SU-DHL-6 (cell line): ENCODE measurements at regions not wholly inside any gene's neighbourhood (a gene's known extent, or its start where the extent isn't known, plus 50 kb on each side); places are given as distances from the start of the nearest gene placed in this dataset.

Source experiments
- CTCF ChIP-seq: fragments of 200-600 bp; sonication (generic); IDR thresholded peaks from one replicate; pipeline ENCODE4 v1.5.1; 2017; ENCODE audit warnings: antibody characterized with exemption, mild to moderate bottlenecking, low read length, moderate library complexity; ENCODE audit not compliant: insufficient read depth, poor library complexity, severe bottlenecking
- EZH2phosphoT487 ChIP-seq: fragments of 200-600 bp; sonication (generic), shearing (Covaris generic); conservative IDR thresholded peaks from 2 replicates; pipeline ENCODE4 v1.6.1; 2018; ENCODE audit warnings: mild to moderate bottlenecking, antibody characterized with exemption, low read length, moderate library complexity, mixed read lengths

- TF ChIP-seq CTCF (no peak), EZH2phosphoT487 (no peak)
Measured at GRCh38 chr14:98290596-98290995, 981.4 kb downstream of the BCL11B start.
